IPS DF 6.9 (cell line): ENCODE measurements at regions not wholly inside any gene's neighbourhood (a gene's known extent, or its start where the extent isn't known, plus 50 kb on each side); places are given as distances from the start of the nearest gene placed in this dataset.

Experiments used
- DNase-seq: peaks from one replicate; pipeline ENCODE4 v3.0.0-alpha.2; 2013; ENCODE audit warnings: low read depth, low spot score
- H3K27ac ChIP-seq: one replicate; pipeline ENCODE4 v1.5.1; 2013; ENCODE audit warnings: low read length, control low read depth
- H3K27me3 ChIP-seq: 2 replicates; pipeline ENCODE4 v1.6.1; 2013; ENCODE audit warnings: mild to moderate bottlenecking, low read length; ENCODE audit not compliant: control insufficient read depth, insufficient read depth
- H3K36me3 ChIP-seq: 2 replicates; pipeline ENCODE4 v1.6.1; 2013; ENCODE audit warnings: low read length; ENCODE audit not compliant: control insufficient read depth, insufficient read depth
- H3K4me1 ChIP-seq: 2 replicates; pipeline ENCODE4 v1.6.1; 2013; ENCODE audit warnings: low read length; ENCODE audit not compliant: control insufficient read depth, insufficient read depth
- H3K4me3 ChIP-seq: 2 replicates; pipeline ENCODE4 v1.5.1; 2013; ENCODE audit warnings: mild to moderate bottlenecking, low read length
- H3K9me3 ChIP-seq: 2 replicates; pipeline ENCODE4 v1.6.1; 2013; ENCODE audit warnings: low read length, inconsistent platforms; ENCODE audit not compliant: control insufficient read depth, insufficient read depth
- WGBS: extraction: QIAGEN DNeasy Blood & Tissue Kit; methylation state at CpG from one replicate; pipeline ENCODE4 v1.1.7; 2013; ENCODE audit warnings: mixed read lengths, missing lambda C conversion rate; ENCODE audit not compliant: insufficient read length, insufficient coverage; 5-methylcytosine and 5-hydroxymethylcytosine counted together

DNA sequence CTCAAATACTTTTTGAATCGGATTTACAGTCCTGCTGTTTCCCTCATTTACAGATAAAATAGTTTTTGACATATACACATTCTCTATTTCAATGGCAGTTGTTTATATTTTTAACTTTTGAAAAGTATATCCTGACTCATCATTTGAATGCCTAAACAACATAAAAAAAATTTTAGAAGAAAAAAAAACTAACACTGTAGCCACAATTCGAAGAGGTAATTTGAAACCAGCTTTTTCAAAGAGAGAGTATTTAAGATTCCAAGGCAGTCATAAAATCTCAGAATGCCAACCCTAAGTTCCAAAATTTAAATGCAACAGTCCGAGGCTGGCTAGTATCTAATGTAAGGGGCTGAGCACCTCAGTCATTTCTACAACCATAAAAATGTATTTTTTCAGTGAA lies 626.8 kb downstream of the DNAH5 start:
- Histone ChIP-seq H3K4me1 (no peaks in the 10 kb centered on the region), H3K27ac (no peak overlapping the region), H3K27me3 (no peaks in the 10 kb centered on the region), H3K4me3 (no peak overlapping the region), H3K9me3 (no peaks in the 10 kb centered on the region), H3K36me3 (no peaks in the 10 kb centered on the region)
- DNase-seq: no peak
- no CpG with 5 or more reads among the region's 3 CpGs for WGBS

DNA sequence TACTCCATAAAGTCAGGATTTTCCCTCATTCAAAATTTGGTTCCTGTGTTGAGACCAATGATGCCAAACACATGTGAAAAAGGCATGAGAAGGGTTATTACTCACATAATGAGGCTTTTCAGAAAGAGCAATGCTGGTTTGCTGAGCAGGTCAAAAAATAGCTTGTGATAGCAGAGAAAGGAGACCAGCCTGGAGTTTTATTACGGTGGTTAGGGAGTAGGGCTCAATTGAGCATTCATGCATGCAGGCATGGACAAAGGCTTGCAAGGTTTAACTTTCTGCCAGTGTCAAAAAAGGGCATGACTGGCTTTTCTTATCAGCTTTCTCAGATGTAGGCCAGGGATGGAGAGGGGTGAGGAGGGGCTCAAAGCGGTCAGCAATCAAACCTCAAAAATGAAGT lies 628.3 kb downstream of the DNAH5 start:
- no peak for DNase-seq
- WGBS: no CpG with 5 or more reads among the region's 2 CpGs
- Histone ChIP-seq H3K9me3 (no peaks in the 10 kb centered on the region), H3K36me3 (no peaks in the 10 kb centered on the region), H3K27me3 (no peaks in the 10 kb centered on the region), H3K27ac (no peak overlapping the region), H3K4me1 (no peaks in the 10 kb centered on the region), H3K4me3 (no peak overlapping the region)

DNA sequence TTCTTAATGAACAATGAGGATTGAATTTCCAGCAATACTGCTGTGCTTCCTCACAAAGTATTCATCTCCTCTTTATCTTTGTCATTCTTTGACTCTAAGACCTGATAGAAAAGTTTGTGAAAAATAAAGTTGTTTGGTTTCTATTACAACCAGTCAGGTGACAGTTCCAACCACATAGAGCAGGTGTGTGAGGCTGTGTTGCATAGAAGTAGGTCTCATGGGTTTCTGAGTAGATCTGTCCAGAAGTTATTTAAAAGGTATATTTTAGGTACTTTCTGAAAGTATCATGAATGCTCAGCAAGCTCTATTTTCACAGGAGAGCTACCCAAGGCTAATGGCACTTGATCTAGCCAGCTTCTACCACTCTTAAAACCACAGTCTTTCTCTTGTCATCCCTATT lies 637.0 kb downstream of the DNAH5 start:
- DNase-seq: no peak
- no peak overlapping the region for H3K4me3 ChIP-seq
- H3K4me1 ChIP-seq: no peaks in the 10 kb centered on the region
- H3K36me3 ChIP-seq: no peaks in the 10 kb centered on the region
- no peak overlapping the region for H3K27ac ChIP-seq
- no peaks in the 10 kb centered on the region for H3K27me3 ChIP-seq
- H3K9me3 ChIP-seq: no peaks in the 10 kb centered on the region

- no peak for DNase-seq
- Histone ChIP-seq H3K27me3 (no peaks in the 10 kb centered on the region), H3K36me3 (no peaks in the 10 kb centered on the region), H3K4me1 (no peaks in the 10 kb centered on the region), H3K4me3 (no peak overlapping the region), H3K27ac (no peak overlapping the region), H3K9me3 (no peaks in the 10 kb centered on the region)
These were observed 641.0 kb downstream of the DNAH5 start for GRCh38 chr5:13303445-13303844.

- no peaks in the 10 kb centered on the region for H3K4me1 ChIP-seq
- H3K27me3 ChIP-seq: no peaks in the 10 kb centered on the region
- WGBS: no CpG with 5 or more reads among the region's 2 CpGs
- DNase-seq: no peak
- H3K36me3 ChIP-seq: no peaks in the 10 kb centered on the region
- no peak overlapping the region for H3K27ac ChIP-seq
- no peak overlapping the region for H3K4me3 ChIP-seq
- no peaks in the 10 kb centered on the region for H3K9me3 ChIP-seq
These were observed 665.7 kb downstream of the DNAH5 start for GRCh38 chr5:13278811-13279210.

DNA sequence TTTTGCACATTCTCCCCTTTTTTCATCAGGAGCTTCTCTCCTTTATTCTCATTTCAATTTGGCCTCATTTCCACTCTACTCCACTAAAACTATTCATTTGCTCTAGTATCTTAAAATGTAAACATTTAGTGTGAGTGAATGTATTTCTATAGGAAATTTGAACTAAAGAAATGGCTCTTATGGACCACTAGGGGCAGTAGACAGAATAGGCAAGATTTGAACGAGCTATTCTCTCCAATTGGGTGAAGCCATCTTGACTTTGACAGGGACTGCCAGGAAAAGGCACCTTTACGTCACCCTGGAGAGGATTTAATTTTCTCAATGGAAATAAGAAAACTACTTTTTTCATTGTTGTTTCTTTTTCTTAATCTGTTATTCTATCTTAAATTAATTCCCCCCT lies 666.3 kb downstream of the DNAH5 start:
- H3K4me3 ChIP-seq: no peak overlapping the region
- DNase-seq: no peak
- H3K4me1 ChIP-seq: no peaks in the 10 kb centered on the region
- WGBS: no CpG with 5 or more reads among the region's 2 CpGs
- no peaks in the 10 kb centered on the region for H3K9me3 ChIP-seq
- H3K27me3 ChIP-seq: no peaks in the 10 kb centered on the region
- H3K27ac ChIP-seq: no peak overlapping the region
- no peaks in the 10 kb centered on the region for H3K36me3 ChIP-seq

GRCh38 chr5:13276156-13276555 lies 668.3 kb downstream of the DNAH5 start:
- H3K4me3 ChIP-seq: no peak overlapping the region
- no CpG with 5 or more reads among the region's 1 CpG for WGBS
- no peaks in the 10 kb centered on the region for H3K9me3 ChIP-seq
- DNase-seq: no peak
- H3K4me1 ChIP-seq: no peaks in the 10 kb centered on the region
- H3K36me3 ChIP-seq: no peaks in the 10 kb centered on the region
- no peaks in the 10 kb centered on the region for H3K27me3 ChIP-seq
- no peak overlapping the region for H3K27ac ChIP-seq

DNA sequence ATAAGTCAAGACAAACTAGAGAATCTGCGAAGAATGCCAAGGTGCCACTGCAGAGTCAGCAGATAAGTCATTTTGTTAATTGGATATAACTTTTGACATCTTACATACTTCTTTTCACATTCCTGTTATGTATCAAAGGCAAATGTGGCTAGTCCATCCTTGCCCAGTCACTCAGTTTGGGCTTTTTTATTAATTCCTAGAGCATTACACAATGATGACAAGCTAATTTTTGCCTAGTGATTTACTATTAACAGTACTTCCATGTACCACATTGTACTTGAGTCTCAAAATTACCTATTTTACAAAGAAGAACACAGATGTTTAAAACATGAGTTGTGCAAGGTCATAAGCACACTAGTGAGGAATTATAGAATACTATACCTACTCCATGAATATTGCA lies 680.8 kb downstream of the DNAH5 start:
- no peaks in the 10 kb centered on the region for H3K9me3 ChIP-seq
- H3K27me3 ChIP-seq: no peaks in the 10 kb centered on the region
- no peak for DNase-seq
- no peak overlapping the region for H3K27ac ChIP-seq
- WGBS: no CpG with 5 or more reads among the region's 1 CpG
- H3K36me3 ChIP-seq: no peaks in the 10 kb centered on the region
- no peak overlapping the region for H3K4me3 ChIP-seq
- no peaks in the 10 kb centered on the region for H3K4me1 ChIP-seq

- Histone ChIP-seq H3K4me3 (no peak overlapping the region), H3K27ac (no peak overlapping the region), H3K4me1 (peaks cover 1% of the 10 kb centered on the region; the same call in 1 of the 2 replicates), H3K27me3 (no peaks in the 10 kb centered on the region), H3K36me3 (no peaks in the 10 kb centered on the region), H3K9me3 (no peaks in the 10 kb centered on the region)
- DNase-seq: no peak
These were observed 691.4 kb downstream of the DNAH5 start for GRCh38 chr5:13253111-13253510.

DNA sequence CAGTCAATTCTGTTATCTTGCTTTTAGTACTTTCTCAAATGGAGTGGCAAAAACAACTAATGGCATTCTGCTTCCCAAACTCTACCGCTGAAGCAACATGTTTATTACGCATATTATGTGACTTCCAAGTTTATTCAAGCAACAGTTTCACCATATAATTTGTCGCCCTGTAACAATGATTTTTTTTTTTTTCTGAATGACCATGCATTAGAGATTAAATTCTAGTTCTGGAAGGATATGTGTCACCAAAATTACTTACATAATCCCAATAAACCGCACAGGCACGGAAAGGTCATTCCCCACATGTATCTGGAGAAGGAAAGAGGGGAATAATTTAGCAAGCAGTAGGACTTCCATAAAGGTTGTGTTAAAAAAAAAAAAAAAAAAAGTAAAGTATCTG lies 691.8 kb downstream of the DNAH5 start:
- H3K4me3 ChIP-seq: no peak overlapping the region
- H3K27me3 ChIP-seq: no peaks in the 10 kb centered on the region
- WGBS: no CpG with 5 or more reads among the region's 5 CpGs
- peaks cover 1% of the 10 kb centered on the region; the same call in 1 of the 2 replicates for H3K4me1 ChIP-seq
- DNase-seq: no peak
- no peaks in the 10 kb centered on the region for H3K9me3 ChIP-seq
- H3K27ac ChIP-seq: no peak overlapping the region
- H3K36me3 ChIP-seq: no peaks in the 10 kb centered on the region

DNA sequence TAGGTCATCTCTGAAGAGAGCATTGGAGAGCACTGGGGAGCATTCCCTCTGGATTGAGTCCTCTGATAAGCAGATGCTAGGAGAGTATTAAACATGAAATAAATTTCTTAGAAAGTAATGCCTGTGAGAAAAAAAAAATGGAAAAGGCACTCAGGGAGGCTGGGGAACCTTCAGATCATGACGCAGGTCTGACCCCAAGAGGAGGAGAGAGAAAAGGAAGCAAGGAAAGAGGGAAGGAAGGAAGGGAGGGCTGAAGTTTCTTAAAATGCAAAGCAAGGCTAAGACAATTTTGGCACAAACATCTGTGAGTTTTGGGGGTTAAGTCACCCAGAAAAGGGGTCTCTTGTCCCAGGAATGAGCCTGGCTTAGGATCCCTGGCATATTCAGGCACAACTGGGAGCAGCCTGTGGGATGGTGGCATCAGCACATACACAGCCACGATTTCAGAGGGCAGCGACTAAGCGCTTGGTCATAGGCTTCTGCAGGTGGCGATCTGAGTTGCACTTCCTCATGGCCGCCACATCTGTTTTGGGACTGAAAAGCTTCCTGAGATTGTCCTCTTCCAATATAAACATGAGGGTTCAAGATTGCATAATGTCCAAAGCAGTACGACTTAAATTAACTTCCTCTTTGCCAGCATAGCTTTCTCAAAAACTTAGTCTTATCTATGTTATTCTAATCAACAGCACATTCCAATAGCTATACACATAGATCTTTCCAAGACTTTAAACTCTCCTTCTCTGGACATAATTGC lies 692.7 kb downstream of the DNAH5 start:
- DNase-seq: no peak
- no peak overlapping the region for H3K27ac ChIP-seq
- no peaks in the 10 kb centered on the region for H3K36me3 ChIP-seq
- peaks cover 1% of the 10 kb centered on the region; the same call in 1 of the 2 replicates for H3K4me1 ChIP-seq
- no peak overlapping the region for H3K4me3 ChIP-seq
- WGBS: no CpG with 5 or more reads among the region's 7 CpGs
- H3K9me3 ChIP-seq: no peaks in the 10 kb centered on the region
- no peaks in the 10 kb centered on the region for H3K27me3 ChIP-seq
